ENCODE measurements at regions not wholly inside any gene's neighbourhood (a gene's known extent, or its start where the extent isn't known, plus 50 kb on each side); places are given as distances from the start of the nearest gene placed in this dataset.

GRCh38 chr3:23649448-23649847 is 156.3 kb upstream of the UBE2E1 start:
- 50% methylated on average over 3 of the region's 3 CpGs for WGBS
- Histone ChIP-seq H3K36me3 (ENCODE audit: control insufficient read depth in 4 of 4, insufficient read depth in 3 of 4, low read depth in 1 of 4, low read length in 3 of 4) (no peaks in the 10 kb centered on the region), H3K4me1 (ENCODE audit: control insufficient read depth in 4 of 4, insufficient read depth in 4 of 4, low read length in 3 of 4) (no peaks in the 10 kb centered on the region), H3K9ac (ENCODE audit: low read depth in 1 of 2, low read length in 2 of 2) (no peak overlapping the region), H3K27me3 (ENCODE audit: control insufficient read depth in 4 of 4, insufficient read depth in 4 of 4, low read length in 3 of 4) (no peaks in the 10 kb centered on the region), H3K9me3 (ENCODE audit: control insufficient read depth in 4 of 4, low read length in 3 of 4) (no peaks in the 10 kb centered on the region), H3K27ac (ENCODE audit: low read depth in 1 of 2, low read length in 2 of 2) (no peak overlapping the region), H3K4me3 (ENCODE audit: low read depth in 1 of 3, low read length in 3 of 3) (no peak overlapping the region)
- TF ChIP-seq RXRA (IDR thresholded peaks at IDR 0.05) = no peak
- TF ChIP-seq FOXA1 (IDR thresholded peaks at IDR 0.05) = no peak
- no peak for TF ChIP-seq GABPA (IDR thresholded peaks at IDR 0.05 in 1 of 2, conservative IDR thresholded peaks at IDR 0.05 in 1 of 2)
- no peak for TF ChIP-seq JUND (IDR thresholded peaks at IDR 0.05)
- TF ChIP-seq NR2F2 (IDR thresholded peaks at IDR 0.05) = no peak
- TF ChIP-seq EGR1 (IDR thresholded peaks at IDR 0.05; ENCODE audit: low read depth in 2 of 2) = no peak
- no peak for TF ChIP-seq FOXA2 (IDR thresholded peaks at IDR 0.05)
- TF ChIP-seq HNF4G (IDR thresholded peaks at IDR 0.05) = no peak
- DNase-seq (ENCODE audit: low spot score) = no peak

GRCh38 chr3:23650371-23651140 is 155.2 kb upstream of the UBE2E1 start:
- no peaks in the 10 kb centered on the region for H3K9me3 ChIP-seq (ENCODE audit: control insufficient read depth in 4 of 4, low read length in 3 of 4)
- 85% methylated on average over 5 of the region's 5 CpGs for WGBS
- no peak for DNase-seq (ENCODE audit: low spot score)
- H3K36me3 ChIP-seq (ENCODE audit: control insufficient read depth in 4 of 4, insufficient read depth in 3 of 4, low read depth in 1 of 4, low read length in 3 of 4) = no peaks in the 10 kb centered on the region
- no peak overlapping the region for H3K9ac ChIP-seq (ENCODE audit: low read depth in 1 of 2, low read length in 2 of 2)
- TF ChIP-seq HNF4A (conservative IDR thresholded peaks at IDR 0.05) (no peak), TAF1 (conservative IDR thresholded peaks at IDR 0.05) (no peak), EGR1 (IDR thresholded peaks at IDR 0.05; ENCODE audit: low read depth in 2 of 2) (no peak), CTCF (IDR thresholded peaks at IDR 0.05; ENCODE audit: low read depth, low read length, missing input control) (no peak), RAD21 (IDR thresholded peaks at IDR 0.05) (no peak), FOXA1 (IDR thresholded peaks at IDR 0.05) (no peak), ZBTB33 (IDR thresholded peaks at IDR 0.05) (no peak), RXRA (IDR thresholded peaks at IDR 0.05) (no peak), YY1 (IDR thresholded peaks at IDR 0.05) (no peak), GABPA (IDR thresholded peaks at IDR 0.05 in 1 of 2, conservative IDR thresholded peaks at IDR 0.05 in 1 of 2) (no peak), FOXA2 (IDR thresholded peaks at IDR 0.05) (no peak), ATF3 (IDR thresholded peaks at IDR 0.05) (no peak), JUND (IDR thresholded peaks at IDR 0.05) (no peak), REST (IDR thresholded peaks at IDR 0.05) (no peak), NR2F2 (IDR thresholded peaks at IDR 0.05) (no peak), SP1 (IDR thresholded peaks at IDR 0.05) (no peak)
- H3K27ac ChIP-seq (ENCODE audit: low read depth in 1 of 2, low read length in 2 of 2) = no peak overlapping the region
- H3K27me3 ChIP-seq (ENCODE audit: control insufficient read depth in 4 of 4, insufficient read depth in 4 of 4, low read length in 3 of 4) = no peaks in the 10 kb centered on the region
- H3K4me3 ChIP-seq (ENCODE audit: low read depth in 1 of 3, low read length in 3 of 3) = no peak overlapping the region
- H3K4me1 ChIP-seq (ENCODE audit: control insufficient read depth in 4 of 4, insufficient read depth in 4 of 4, low read length in 3 of 4) = no peaks in the 10 kb centered on the region

Data from liver (tissue), 8 donors.